NCI-H2171 treated with DMSO at 0.1 percent for 48 hours (cell line): ENCODE measurements at regions not wholly inside any gene's neighbourhood (a gene's known extent, or its start where the extent isn't known, plus 50 kb on each side); places are given as distances from the start of the nearest gene placed in this dataset.
A peak's percentile ranks its signal among the peaks of the same experiment; 100 is the strongest.

Source experiments
- DNase-seq: peaks from one replicate; lab custom pipeline; 2025; lab: John Stamatoyannopoulos, UW

DNA sequence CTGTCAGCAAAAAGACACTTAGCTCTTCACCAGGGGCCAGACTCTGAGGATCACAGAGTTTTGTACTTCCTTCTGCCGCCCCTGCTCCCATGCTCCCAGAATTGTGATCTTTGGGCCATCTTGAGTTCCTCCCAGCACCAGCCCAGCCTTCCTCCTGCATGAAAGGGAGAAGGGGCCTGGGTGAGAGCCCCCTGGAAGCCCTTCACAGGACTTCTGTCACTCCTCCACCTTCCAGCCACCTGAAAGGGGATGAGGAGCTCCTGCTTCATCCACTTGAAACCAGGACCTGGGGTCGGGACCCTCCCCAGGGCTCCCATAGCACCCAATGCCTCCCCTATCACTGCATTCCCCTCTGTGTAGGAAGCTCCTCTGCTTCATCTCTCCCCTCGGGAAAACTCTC, 174.2 kb downstream of the BUD13 start:
- no peak for DNase-seq

DNA sequence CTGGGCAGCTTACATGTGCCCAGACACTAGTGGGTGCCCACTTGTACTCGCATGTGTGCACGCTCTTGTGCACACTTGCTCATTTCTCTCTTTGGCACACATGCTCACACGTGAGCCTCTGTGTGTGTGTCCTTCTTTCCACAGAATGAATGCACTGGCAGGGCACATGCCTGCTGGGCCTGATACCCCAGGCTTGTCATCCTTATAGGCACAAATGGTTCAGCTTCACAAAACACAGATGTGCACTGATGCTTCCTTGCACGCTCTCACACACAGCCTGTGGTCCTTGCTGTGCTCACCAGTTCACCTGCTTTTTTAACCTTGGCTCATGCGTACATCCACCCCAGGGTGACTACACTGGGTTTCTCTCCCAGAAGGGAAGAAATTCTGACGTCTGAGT, 174.8 kb downstream of the BUD13 start:
- no peak for DNase-seq

DNA sequence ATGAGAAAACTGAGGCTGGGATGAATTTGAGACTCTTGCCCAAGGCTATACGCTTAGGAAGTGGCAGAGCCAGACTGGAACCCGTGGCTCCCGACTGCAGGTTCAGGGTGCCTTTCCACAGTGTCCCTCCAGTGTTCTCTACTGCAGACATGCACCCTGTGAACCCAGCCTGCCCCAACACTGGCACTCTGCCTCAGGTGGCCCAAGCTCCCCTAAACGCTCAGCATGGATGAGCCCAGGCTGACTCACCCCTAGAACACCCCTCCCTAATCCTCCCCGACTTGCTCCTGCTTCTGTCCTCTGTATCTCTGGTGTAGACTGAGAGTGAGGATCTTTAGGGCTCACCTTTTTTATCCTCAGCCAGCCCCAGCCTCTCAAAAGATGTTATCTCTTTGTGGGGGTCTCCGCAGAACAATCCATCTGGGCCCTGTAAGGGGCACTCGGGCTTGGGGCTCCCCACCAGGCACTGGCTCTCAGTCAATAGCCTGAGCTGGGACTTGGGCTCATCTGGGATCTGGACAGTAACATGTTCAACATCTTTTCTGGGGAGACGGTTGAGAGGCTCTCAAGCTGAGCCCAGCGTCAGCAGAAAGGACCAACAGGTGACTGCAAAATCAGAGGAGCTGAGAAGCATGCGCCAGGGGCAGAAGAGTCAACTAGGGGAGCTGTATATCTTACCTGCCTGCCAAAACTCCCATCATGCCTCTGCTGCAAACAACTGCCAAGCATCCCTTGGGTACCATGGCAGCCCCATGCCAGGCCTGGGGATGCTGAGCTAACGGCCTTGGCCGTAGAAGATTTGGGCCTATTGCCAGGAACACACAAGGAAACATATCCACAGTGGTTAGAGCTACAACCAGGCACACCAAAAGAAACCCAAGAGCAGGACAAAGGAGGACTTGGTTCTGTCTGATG, 176.2 kb downstream of the BUD13 start:
- DNase-seq = no peak

DNA sequence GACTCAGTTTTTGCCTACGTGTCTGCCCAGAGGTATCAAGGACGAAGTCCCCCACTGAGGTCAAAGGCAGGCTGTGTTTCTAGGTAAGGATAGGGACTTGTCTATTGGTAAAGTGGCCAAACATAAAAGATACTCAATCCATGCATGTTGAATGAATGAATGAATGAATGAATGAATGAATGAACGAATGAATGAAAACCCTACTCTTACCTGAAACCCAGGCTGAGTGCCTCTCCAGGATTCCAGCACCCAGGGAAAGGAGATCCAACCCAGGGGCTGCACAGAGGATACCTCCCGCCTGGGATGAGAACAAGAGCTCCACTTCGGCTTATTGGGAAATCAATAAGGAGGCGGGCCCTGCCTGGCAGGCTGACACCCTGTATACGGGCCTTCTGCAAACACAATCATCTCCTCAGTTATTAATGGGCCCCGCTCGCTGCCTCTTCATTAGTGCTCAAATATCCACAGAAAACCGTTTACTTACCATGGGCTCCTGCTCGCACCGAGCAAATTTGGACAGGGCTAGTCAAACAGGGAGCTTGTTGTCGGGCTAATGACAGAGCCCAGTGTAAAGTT, 177.4 kb downstream of the BUD13 start:
- peak; percentile 34 for DNase-seq

DNA sequence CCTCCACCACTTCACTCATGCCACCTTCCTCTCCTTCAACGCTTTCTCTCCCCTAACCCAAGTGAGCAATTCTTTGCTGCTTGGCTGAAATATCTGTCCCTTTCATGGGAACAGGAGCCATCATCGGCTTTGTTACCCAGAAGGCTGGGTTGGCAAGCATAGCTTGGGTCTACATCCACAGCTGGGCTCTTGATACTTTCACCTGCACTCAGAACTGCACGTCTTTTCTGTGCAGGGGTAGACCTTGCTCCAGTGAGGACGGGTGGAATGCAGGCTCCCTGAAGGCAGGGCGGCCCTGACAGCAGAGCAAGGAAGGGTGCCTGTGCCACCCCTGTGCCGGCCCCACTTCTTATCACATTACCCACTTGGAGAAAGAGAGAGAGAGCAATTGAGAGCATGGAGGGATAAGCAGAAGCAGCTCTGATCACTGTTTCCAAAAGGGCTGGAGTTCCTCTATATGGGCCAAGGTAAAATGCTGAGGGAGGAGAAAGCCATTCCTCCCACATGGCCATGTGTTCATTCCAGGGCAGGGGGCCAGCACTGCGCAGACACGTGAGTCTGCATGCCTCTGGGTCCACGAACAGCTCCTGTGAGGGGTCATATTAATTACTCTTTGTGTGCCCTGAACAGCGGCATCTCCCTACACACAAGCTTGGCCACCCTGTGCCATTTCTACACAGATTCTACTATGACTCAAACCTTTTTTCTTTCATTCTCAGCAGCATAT, 181.8 kb downstream of the BUD13 start:
- DNase-seq = no peak

DNA sequence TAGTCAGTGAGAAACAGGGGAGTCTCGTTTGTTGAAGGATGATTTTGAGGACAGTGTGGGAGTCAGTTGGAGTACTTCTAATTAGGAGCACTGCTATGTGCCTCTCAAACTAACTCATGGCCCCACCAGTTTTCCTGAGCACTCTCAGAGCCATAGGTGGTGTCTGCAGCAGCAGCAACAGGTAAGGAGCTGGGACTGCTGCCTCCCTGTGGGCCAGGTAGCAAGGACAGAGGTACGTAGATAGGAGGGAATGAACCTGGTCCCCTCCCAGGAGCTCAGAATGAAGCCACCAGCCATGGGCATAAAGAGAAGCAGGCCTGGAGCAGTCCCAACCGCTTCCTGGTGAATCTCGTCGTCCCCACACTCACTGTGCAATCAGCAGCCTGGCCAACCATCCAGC, 183.4 kb downstream of the BUD13 start:
- no peak for DNase-seq

DNA sequence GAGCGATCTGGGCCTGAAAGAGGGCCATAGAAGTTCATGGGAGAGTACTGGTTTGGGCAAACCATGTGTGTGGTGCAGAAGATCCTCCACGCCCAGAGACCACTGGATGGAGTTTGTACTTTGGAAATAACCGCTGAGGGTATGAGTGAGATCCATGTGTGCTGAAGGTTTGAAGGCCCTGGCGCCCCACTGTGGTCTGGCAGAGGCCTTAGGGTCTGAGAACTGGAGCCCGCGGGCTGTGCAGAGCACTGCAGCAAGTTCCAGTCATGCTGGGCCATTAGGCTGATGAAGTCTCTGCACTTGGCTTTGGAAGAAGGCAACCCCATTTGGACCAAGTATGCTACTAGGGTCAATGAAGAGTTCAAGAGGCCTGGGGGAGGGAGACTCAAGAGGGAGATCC, 186.4 kb downstream of the BUD13 start:
- no peak for DNase-seq

DNA sequence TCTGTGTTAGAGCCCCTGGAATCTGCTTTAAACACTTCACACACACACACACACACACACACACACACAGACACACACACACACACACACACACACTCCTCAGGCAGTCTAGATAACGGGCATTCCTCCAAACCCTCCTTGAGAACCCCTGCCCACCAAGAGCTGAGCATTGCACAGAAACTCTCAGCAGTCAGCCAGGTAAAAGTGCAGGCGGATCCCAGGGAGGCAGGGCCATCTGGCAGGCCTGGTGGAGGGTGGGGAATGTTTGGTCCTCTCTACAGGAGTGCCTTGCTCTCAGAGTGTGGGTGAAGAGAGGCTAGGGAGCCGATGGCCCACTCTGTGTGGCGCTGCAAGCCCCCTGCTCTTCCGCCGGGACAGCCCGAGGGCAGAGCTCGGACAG, 190.2 kb downstream of the BUD13 start:
- DNase-seq = peak; percentile 72

DNA sequence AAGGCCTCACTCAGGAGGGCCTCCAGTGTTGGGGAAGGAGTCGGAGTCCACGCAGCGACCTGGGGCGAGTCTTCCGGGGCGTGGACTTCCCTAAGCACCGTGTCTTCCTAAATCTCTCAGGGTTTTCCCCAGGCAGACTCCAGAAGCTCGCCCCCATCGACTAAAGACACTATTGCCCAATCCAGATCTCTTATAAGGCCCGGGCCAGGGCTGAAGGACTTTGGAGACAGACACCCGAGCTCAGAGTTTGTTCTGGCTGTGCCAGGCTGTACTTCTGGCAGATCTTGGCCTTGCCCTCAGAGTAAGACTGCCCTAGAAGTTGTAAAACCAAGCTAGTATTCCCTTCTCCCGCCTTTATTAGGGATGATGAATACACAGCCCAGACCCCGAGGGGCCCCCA, 191.4 kb downstream of the BUD13 start:
- DNase-seq = no peak

DNA sequence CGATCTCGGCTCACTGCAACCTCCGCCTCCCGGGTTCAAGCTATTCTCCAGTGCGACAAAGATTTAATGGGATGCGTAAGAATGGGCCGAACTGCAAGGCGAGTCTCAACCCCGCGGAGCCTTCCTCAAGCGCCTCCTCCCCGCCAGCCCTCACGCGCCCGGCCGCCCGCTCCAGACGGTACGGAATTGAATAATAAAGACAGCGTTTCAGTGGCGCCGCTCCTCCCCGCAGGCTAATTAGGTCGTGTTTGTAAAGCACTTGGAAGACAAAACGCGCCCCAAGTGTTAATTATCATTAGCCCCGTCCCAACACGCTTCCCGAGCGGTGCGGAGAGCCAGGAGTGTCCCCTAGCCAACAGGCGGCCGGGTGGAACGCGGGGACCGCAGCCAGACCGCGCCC, 192.0 kb downstream of the BUD13 start:
- DNase-seq = peak; percentile 62

DNA sequence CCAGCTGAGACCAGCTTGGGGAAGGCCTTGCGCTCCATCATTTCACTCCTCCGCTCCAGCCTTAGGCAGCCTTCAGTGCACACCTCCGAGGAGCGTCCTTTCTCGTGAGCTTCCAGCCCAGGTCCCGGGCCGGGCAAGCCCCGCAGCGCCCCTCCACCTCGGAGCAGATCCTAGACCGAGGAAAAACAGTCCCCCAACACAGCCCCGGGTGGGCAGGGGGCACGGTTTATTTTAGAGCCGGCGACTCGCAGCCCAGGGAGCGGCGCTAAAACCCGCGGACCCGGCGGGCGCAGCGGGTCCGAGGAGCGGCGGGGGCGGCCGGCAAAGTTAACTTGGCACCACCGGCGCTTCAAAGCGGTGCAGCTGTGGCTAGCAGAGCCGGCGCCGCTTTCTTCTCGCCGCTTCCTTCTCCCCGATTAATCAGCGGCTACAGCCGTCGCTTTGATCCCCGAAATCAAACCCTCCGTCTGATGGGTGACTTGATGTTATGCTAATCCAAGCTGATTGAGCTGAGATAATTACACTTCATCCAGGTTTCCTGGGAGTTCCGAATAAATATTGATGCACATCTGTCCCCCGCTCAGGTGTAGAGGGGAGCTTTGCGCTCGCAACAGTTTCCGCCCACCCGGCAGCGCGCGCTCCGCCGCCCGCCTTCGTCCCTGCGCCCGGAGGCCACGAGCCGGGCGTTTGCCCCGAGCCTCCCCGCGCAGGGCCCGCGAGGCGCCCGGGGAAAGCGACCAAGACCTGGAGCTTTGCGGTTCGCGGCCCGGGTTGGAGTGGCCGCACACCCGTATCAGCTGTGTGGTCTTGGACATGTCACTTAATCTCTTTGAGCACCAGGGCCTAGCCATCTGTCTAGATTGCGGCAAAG, 192.7 kb downstream of the BUD13 start:
- peak; percentile 62 for DNase-seq

DNA sequence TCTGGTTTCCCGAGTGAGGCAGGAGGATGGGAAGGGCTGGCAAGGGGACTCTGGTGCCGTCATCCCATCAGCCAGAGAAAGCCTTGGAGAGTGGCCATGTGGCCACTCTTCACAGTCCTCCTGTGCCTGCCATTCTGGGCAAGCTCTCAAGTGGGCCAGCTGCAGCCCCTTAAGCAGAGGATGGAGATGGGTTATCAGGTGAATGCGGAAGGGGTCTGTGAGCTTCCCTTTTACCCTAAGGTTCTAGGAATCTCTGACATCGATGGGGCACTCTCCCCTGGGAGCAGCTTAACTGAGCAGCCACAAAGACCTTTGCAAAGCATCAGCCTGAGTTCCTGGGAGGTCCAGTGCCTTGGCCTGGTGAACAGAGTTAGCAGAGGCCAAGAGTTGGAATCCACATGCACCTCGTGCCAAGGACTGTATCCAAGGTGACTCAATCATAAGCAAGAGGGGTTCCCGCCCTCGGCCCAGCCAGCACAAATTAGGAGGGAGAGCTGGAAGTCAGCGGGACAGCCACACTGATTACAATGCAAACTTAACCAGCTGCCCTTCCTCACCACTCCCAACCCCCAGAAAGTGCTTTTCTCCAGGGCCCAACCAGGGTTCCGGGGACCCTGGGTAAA, 193.6 kb downstream of the BUD13 start:
- no peak for DNase-seq

DNA sequence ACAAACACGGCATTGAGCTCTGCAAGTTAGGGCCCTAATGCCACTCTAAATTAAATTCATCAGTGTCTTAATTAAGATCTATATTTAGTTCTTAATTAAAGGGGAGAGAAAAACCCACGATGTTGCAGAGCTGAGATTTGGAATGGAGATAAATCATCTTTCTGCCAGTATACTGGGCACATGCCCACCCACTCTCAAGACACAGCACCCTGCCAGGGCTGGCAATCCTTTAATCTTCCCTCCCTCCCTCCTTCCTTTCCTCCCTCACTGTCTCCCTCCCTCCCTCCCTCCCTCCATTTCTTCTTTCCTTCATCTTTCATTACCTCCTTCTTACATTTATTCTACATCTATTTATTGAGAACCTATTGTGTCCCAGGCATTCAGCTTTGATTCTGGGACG, 194.8 kb downstream of the BUD13 start:
- DNase-seq = no peak

DNA sequence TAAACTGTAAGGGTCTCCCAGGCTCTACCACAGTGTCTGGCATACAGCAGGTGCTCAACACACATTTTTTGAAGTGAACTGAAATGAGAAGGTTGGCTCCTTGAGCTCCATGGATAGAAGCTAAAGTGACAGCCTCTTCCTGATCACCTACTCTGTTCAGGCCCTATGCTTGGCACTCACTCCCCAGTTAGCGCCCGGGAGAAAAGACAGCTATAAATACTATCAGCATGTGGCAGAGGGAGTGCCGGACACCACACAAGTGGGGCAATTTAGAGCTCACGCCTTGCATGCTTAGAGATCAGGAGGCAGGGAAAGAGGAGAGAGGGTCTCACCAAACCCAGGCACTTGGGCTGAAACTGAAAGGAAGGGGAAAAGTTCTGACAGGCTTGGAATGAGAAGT, 195.5 kb downstream of the BUD13 start:
- DNase-seq = no peak

DNA sequence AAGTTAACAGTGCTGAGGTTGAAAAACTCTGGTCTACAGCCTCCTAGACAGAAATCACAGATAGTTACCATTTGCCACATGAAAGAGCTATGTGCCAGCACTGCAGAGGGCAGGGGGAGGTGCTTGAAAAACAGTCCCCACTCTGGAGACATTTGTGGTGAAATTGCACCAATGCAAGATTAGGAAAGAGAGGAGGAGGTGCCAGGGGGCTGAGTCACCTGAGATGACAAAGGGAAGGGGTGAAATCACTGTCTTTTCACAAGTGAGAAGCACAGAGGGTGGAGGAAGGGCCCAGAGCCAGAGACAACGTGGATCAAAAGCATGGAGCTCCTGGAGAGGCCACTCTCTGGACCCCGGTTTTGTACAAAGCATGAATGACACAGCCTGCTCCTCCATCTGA, 196.3 kb downstream of the BUD13 start:
- DNase-seq = no peak

DNA sequence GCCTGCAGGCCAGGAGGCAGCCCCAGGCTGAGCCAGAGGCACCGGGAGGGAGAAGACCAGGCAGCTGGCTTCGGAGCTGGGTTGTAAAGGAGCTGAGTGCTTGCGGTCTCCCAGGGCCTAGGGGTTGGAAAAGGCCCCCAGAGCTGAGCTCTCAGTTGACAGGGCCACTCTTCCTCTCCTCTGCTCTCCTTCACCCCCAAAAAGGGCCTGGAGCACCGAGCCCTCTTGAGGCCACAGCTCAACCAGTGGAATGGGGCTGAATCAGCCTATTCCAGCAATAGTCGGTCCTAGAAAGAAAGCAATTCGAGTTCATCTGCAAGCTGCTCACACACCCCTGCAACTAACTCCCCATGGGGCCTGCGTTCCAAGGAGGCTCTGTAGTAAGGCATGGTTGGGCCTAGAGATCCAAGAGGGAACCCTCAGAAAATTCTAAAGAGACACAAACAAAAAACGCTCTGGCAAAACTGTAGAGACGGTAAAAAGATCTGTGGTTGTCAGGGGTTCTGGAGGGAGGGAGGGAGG, 205.0 kb downstream of the BUD13 start:
- no peak for DNase-seq

DNA sequence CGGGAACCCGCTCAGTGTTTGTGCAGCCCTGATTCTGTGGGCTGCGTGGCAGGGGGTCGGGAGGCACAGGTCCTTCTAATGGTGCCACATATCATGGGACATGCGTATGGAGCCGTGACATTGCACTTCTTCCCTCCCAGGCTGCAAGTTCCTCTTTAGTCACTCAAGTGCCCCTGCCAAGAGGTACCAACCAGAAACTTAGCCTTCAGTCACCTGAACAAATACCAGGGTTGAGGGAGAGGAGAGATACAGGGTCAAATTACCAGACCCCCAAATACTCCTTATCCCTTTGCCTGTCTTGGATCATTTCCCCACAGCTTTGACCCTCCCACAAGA, 209.1 kb downstream of the BUD13 start:
- DNase-seq = no peak

DNA sequence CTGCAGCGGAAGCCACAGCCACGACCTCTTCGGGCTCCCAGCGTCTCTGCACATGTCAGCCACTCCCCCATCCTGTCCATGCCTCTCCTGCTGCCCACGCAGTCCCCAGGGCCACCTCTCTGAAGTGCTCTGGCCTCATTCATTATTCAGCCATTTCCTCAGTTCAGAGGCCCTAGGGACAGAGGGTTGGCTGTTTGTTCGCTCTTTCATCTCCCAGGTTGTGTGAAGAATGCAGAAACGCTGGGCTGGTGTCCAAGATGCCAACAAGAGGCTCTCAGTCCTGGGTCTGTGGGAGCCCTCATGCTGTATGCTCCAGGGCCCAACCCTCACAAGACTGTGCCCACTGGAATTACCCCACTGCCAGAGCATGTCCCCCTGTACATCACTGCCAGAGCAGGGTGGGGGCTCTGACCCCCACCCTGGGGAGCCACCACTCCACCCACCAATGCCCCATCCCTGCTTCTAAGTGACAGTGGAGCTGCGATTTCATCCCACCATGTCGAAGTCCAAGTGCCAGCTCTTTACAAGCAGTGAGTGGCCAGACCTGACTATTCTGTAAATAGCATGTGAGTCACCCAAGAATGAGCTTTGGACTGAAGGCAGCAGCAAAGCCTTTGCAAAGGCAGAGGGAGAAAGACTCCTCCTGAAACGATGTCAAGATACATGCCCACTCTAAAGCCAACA, 209.6 kb downstream of the BUD13 start:
- DNase-seq = no peak

DNA sequence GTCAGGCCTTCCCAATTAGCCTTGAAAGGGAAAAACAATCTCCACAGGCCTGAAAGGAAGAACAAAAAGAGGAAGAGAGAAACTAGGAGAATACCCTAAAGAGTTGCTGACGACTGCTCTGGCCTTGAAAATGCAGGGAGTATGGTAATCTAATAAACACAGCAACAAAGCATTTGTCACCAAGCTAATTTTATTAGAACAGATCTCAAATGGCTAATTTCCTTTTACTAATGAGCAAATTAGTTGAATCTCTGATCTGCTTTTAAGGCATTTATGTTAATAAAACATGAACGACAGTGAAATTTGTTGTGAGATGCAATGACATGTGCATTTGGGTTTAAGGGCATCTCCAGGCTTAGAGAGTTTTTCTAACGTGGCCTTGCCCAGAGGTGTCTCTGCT, 212.2 kb downstream of the BUD13 start:
- no peak for DNase-seq

DNA sequence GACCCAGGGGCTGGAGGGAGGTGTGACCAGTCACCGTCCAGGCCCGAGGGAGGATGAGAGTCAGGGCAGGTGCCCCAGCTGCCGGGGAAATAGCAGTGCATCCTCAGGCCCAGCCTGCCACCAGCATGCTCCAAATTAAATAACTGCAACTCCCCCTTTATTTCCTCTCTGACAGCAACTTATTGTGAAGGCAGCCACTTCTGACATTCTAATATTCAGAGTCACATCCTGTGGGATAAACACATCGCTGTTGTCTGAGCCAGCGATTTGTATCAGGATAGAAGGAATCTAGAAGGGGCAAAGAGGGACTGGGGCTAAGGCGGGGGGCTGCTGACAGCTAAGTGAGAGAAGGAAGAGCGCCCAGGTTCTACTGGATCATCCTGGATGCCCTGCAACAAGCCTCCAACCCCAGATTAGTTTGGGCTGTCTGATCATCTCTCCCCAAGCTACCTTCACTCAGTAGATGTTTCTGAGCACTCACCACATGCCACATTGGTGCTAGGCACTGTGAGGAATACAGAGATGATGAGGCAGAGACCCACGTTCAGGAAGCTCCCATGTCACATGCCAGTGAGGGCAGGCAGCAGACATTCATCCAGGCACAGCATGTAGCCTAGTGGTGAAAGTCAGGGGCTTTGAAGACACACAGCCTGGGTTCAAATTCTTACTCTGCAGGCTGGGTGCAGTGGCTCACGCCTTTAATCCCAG, 214.1 kb downstream of the BUD13 start:
- DNase-seq = no peak
